Neural progenitor cell (in vitro differentiated cells): ENCODE measurements at regions not wholly inside any gene's neighbourhood (a gene's known extent, or its start where the extent isn't known, plus 50 kb on each side); places are given as distances from the start of the nearest gene placed in this dataset.

ENCODE experiments used
- DNase-seq: peaks from one replicate; pipeline ENCODE4 v3.0.0-alpha.2; 2016; ENCODE audit warnings: low spot score
- H2AFZ ChIP-seq: fragments of 200-600 bp; sonication (generic); replicated peaks from 2 replicates; pipeline ENCODE4 v1.6.1; 2016; ENCODE audit warnings: antibody characterized with exemption
- H3F3A ChIP-seq: fragments of 200-600 bp; sonication (generic); 2 replicates; pipeline ENCODE4 v1.6.1; 2016; ENCODE audit warnings: antibody characterized with exemption, low read depth
- H3K27ac ChIP-seq: fragments of 200-600 bp; sonication (generic); 2 replicates; pipeline ENCODE4 v1.5.1; 2016; ENCODE audit warnings: mild to moderate bottlenecking
- H3K27me3 ChIP-seq: fragments of 200-600 bp; sonication (generic); 2 replicates; pipeline ENCODE4 v1.6.1; 2016; ENCODE audit warnings: mild to moderate bottlenecking, moderate library complexity
- H3K36me3 ChIP-seq: fragments of 200-600 bp; sonication (generic); 2 replicates; pipeline ENCODE4 v1.5.1; 2016
- H3K4me1 ChIP-seq: fragments of 200-600 bp; sonication (generic); 2 replicates; pipeline ENCODE4 v1.6.1; 2016; ENCODE audit warnings: mixed run types
- H3K4me2 ChIP-seq: fragments of 200-600 bp; sonication (generic); 2 replicates; pipeline ENCODE4 v1.6.1; 2016
- H3K4me3 ChIP-seq: fragments of 200-600 bp; sonication (generic); 2 replicates; pipeline ENCODE4 v1.5.1; 2016
- H3K79me2 ChIP-seq: fragments of 200-600 bp; sonication (generic); 2 replicates; pipeline ENCODE4 v1.6.1; 2016; ENCODE audit warnings: low read depth
- H3K9ac ChIP-seq: fragments of 200-600 bp; sonication (generic); 2 replicates; pipeline ENCODE4 v1.6.1; 2016
- H3K9me3 ChIP-seq: fragments of 200-600 bp; sonication (generic); 2 replicates; pipeline ENCODE4 v1.5.1; 2016; ENCODE audit warnings: low read depth
- H4K20me1 ChIP-seq: fragments of 200-600 bp; sonication (generic); 2 replicates; pipeline ENCODE4 v1.6.1; 2016; ENCODE audit warnings: low read depth
- H3K27ac Mint-ChIP-seq: 3 replicates; pipeline ENCODE4 v1.8.0; 2021; ENCODE audit warnings: mixed read lengths
- H3K27me3 Mint-ChIP-seq: 2 replicates; pipeline ENCODE4 v1.8.0; 2022; ENCODE audit warnings: low read depth, mild to moderate bottlenecking, inconsistent platforms, moderate library complexity, mixed read lengths; ENCODE audit not compliant: insufficient read depth
- H3K36me3 Mint-ChIP-seq: 3 replicates; pipeline ENCODE4 v1.8.0; 2021; ENCODE audit warnings: mixed read lengths
- H3K4me1 Mint-ChIP-seq: 3 replicates; pipeline ENCODE4 v1.8.0; 2021; ENCODE audit warnings: mixed read lengths
- H3K4me3 Mint-ChIP-seq: 3 replicates; pipeline ENCODE4 v1.8.0; 2021; ENCODE audit warnings: mild to moderate bottlenecking, moderate library complexity, mixed read lengths
- H3K9me3 Mint-ChIP-seq: 3 replicates; pipeline ENCODE4 v1.8.0; 2020; ENCODE audit warnings: mixed read lengths
- CTCF ChIP-seq: fragments of 200-600 bp; sonication (generic); IDR thresholded peaks from 2 replicates; pipeline ENCODE4 v1.5.1; 2017; ENCODE audit warnings: antibody characterized with exemption, mild to moderate bottlenecking
- EZH2 ChIP-seq: fragments of 200-600 bp; sonication (generic); IDR thresholded peaks from 2 replicates; pipeline ENCODE4 v1.6.1; 2017; ENCODE audit warnings: antibody characterized with exemption, mild to moderate bottlenecking, moderate library complexity
- EZH2phosphoT487 ChIP-seq: fragments of 200-600 bp; sonication (generic); IDR thresholded peaks from 2 replicates; pipeline ENCODE4 v1.6.1; 2017; ENCODE audit warnings: antibody characterized with exemption

DNA sequence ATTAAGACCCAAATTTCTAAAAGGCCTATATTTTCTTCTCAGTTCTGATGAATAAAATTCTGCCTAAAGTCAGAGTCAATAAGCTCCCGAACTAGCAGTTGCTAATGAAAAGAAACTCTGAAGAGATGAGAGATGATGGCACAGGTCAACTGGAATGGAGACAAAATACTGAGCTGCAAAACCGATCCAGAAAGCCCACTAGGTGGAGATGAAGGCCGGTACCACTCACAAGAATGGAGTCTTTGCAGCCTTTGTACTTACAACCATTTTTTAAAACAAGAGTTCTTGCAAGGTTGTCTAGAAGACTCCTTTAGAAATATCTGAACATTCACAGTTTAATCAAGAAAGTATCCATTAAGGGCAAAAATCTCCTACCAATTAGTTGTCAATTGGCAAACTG is 119.9 kb upstream of the TJP1 start:
- Mint-ChIP-seq H3K27ac (no peak overlapping the region), H3K36me3 (no peaks in the 10 kb centered on the region), H3K4me1 (no peaks in the 10 kb centered on the region), H3K27me3 (no peaks in the 10 kb centered on the region), H3K9me3 (no peaks in the 10 kb centered on the region), H3K4me3 (no peak overlapping the region)
- Histone ChIP-seq H3K9ac (no peak overlapping the region), H3K36me3 (no peaks in the 10 kb centered on the region), H3K9me3 (no peaks in the 10 kb centered on the region), H3K4me2 (no peak overlapping the region), H2AFZ (peak overlapping the region; percentile 2), H3K4me1 (no peaks in the 10 kb centered on the region), H3K27me3 (no peaks in the 10 kb centered on the region), H3F3A (no peaks in the 10 kb centered on the region), H3K79me2 (no peaks in the 10 kb centered on the region), H3K27ac (no peak overlapping the region), H4K20me1 (no peaks in the 10 kb centered on the region), H3K4me3 (no peak overlapping the region)
- peak; percentile 24 for DNase-seq
- peak; percentile 50 for TF ChIP-seq CTCF
- TF ChIP-seq EZH2: no peak

DNA sequence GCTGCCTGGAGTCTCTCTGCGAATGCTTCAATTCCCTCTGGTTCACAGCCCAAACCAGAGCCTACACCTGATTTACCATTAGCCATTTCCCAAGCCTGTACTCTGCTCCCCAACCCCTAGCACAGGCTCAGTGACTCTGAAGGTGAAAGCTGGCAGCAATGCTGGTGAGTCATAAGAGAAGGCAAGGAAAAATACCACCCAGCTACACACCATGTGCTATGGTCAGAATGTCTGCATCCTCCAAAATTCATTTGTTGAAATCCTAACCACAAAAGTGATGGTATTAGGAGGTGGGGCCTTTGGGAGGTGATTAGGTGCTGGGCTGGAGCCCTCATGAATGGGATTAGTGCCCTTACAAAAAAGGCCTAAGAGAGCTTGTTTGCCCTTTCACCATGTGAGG is 117.1 kb upstream of the TJP1 start:
- H3K27me3 ChIP-seq: no peaks in the 10 kb centered on the region
- no peak overlapping the region for H3K4me3 ChIP-seq
- no peak overlapping the region for H3K27ac ChIP-seq
- H3F3A ChIP-seq: no peaks in the 10 kb centered on the region
- no peaks in the 10 kb centered on the region for H3K9me3 ChIP-seq
- H3K4me2 ChIP-seq: no peak overlapping the region
- H3K9ac ChIP-seq: no peak overlapping the region
- no peaks in the 10 kb centered on the region for H4K20me1 ChIP-seq
- Mint-ChIP-seq H3K4me1 (no peaks in the 10 kb centered on the region), H3K36me3 (no peaks in the 10 kb centered on the region), H3K4me3 (no peak overlapping the region), H3K9me3 (no peaks in the 10 kb centered on the region), H3K27me3 (peaks cover 2% of the 10 kb centered on the region), H3K27ac (no peak overlapping the region)
- H3K79me2 ChIP-seq: no peaks in the 10 kb centered on the region
- no peak for TF ChIP-seq CTCF
- no peak for TF ChIP-seq EZH2
- TF ChIP-seq EZH2phosphoT487: no peak
- H2AFZ ChIP-seq: no peak overlapping the region
- H3K36me3 ChIP-seq: no peaks in the 10 kb centered on the region
- DNase-seq: no peak
- no peaks in the 10 kb centered on the region for H3K4me1 ChIP-seq

DNA sequence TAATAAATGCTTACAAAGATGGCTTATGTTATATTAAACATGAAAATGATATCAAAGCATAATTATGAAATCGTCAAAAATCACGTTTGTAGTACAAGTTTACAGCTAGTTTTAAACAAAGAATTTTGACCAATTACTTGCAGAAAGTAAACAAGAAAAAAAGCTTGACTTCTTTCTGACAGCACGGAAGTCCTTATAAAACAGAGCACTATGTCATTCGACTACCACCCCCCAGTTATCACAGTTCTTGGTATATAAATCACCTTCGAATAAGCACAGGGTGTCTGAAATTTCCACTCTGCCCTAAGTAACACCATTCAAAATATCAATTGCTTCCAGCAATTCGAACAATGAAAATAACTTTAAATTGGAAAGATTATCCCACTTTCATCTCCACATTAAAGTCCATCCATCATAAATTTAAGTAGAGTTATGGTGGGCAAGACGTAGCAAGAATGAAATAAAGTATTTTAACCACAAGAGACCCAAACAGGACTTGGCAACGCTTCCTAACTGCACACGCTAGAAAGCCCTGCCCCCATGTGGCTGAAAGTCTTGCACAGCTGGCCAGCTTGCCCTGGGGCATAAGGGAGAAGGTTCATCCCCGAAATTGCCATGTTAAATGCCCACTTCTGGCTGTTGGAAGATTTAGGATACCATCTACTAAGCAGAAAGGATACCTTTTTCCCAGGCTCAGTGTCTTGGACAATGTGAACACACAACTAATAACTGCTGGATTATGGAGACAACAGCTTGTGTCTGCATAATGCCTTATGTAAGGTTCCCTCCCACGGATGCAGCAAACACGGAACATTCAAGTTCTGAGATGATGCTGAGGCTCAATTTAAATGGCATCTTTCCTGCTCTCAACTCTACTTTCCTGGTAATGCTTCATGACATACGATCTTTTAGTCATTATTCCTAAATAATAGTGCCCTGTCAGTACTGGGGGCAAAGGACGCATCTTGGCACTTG is 116.4 kb upstream of the TJP1 start:
- no peak overlapping the region for H2AFZ ChIP-seq
- no peaks in the 10 kb centered on the region for H4K20me1 ChIP-seq
- Mint-ChIP-seq H3K27ac (no peak overlapping the region), H3K4me3 (no peak overlapping the region), H3K36me3 (no peaks in the 10 kb centered on the region), H3K9me3 (no peaks in the 10 kb centered on the region), H3K4me1 (no peaks in the 10 kb centered on the region), H3K27me3 (peaks cover 2% of the 10 kb centered on the region)
- H3K27ac ChIP-seq: no peak overlapping the region
- H3K4me3 ChIP-seq: no peak overlapping the region
- H3F3A ChIP-seq: no peaks in the 10 kb centered on the region
- H3K27me3 ChIP-seq: no peaks in the 10 kb centered on the region
- H3K79me2 ChIP-seq: no peaks in the 10 kb centered on the region
- no peaks in the 10 kb centered on the region for H3K36me3 ChIP-seq
- H3K4me1 ChIP-seq: no peaks in the 10 kb centered on the region
- TF ChIP-seq EZH2: no peak
- TF ChIP-seq CTCF: peak; percentile 24
- no peak for TF ChIP-seq EZH2phosphoT487
- no peak overlapping the region for H3K4me2 ChIP-seq
- H3K9me3 ChIP-seq: no peaks in the 10 kb centered on the region
- DNase-seq: peak; percentile 13
- no peak overlapping the region for H3K9ac ChIP-seq
